RWPE1 (cell line): ENCODE measurements at regions not wholly inside any gene's neighbourhood (a gene's known extent, or its start where the extent isn't known, plus 50 kb on each side); places are given as distances from the start of the nearest gene placed in this dataset.

ENCODE experiments used
- CTCF ChIA-PET: fragments of 350-600 bp; sonication (Branson Sonifier 250); formaldehyde crosslinking; extraction: SDS; loops from one replicate; lab custom pipeline; 2021; lab: Yijun Ruan, JAX
- POLR2A ChIA-PET: fragments of 400-600 bp; formaldehyde crosslinking; extraction: SDS; loops from one replicate; lab custom pipeline; 2020; ENCODE audit warnings: antibody characterized with exemption; ENCODE audit not compliant: low non-redundant PET; lab: Yijun Ruan, JAX
- DNase-seq: peaks from one replicate; pipeline ENCODE4 v3.0.0; 2012; ENCODE audit warnings: low spot score
- H3K27ac ChIP-seq: fragments of 450-650 bp; 2 replicates; pipeline ENCODE4 v1.5.1; 2017
- CTCF ChIP-seq: fragments of 450-650 bp; conservative IDR thresholded peaks from 2 replicates; pipeline ENCODE4 v1.5.1; 2017; ENCODE audit warnings: low read depth, mild to moderate bottlenecking

DNA sequence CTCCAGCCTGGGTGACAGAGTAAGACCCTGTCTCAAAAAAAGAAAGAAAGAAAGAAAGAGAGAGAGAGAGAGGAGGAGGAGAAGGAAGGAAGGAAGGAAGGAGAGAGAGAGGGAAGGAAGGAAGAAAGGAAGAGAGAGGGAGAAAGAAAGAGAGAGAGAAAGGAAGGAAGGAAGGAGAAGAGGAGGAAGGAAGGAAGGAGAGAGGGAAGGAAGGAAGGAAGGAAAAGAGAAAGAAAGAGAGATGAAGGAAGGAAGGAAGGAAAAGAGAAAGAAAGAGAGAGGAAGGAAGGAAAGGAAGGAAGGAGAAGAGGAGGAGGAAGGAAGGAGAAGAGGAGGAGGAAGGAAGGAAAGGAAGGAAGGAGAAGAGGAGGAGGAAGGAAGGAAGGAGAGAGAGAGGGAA is 82.2 kb upstream of the ATP1B1 start:
- no peak overlapping the region for H3K27ac ChIP-seq
- CTCF ChIA-PET, result no interaction called here
- POLR2A ChIA-PET, result no interaction called here
- DNase-seq, result no peak
- no peak for TF ChIP-seq CTCF

- TF ChIP-seq CTCF, result no peak
- no peak overlapping the region for H3K27ac ChIP-seq
- POLR2A ChIA-PET, result no interaction called here
- CTCF ChIA-PET, result interaction anchor here (0.6 kb wide), 1 partner anchor 46 kb away, joined by 3 read pairs; no protein-coding TSS in a partner anchor
- DNase-seq, result no peak
Measured at GRCh38 chr1:169024800-169025271, 81.7 kb upstream of the ATP1B1 start.

- POLR2A ChIA-PET, result no interaction called here
- TF ChIP-seq CTCF, result no peak
- H3K27ac ChIP-seq, result no peak overlapping the region
- DNase-seq, result no peak
- CTCF ChIA-PET, result interaction anchor here (0.6 kb wide), 1 partner anchor 45 kb away, joined by 3 read pairs; no protein-coding TSS in a partner anchor
Measured at GRCh38 chr1:169025412-169025811, 81.1 kb upstream of the ATP1B1 start.

GRCh38 chr1:169027607-169028320 is 78.7 kb upstream of the ATP1B1 start:
- DNase-seq, result no peak
- no peak for TF ChIP-seq CTCF
- ChIA-PET POLR2A (no interaction called here), CTCF (no interaction called here)
- no peak overlapping the region for H3K27ac ChIP-seq

GRCh38 chr1:169031566-169032224 is 74.8 kb upstream of the ATP1B1 start:
- POLR2A ChIA-PET, result no interaction called here
- no peak for DNase-seq
- CTCF ChIA-PET, result no interaction called here
- TF ChIP-seq CTCF, result no peak
- H3K27ac ChIP-seq, result no peak overlapping the region

GRCh38 chr1:169041366-169041765 is 65.1 kb upstream of the ATP1B1 start:
- ChIA-PET CTCF (no interaction called here), POLR2A (no interaction called here)
- DNase-seq, result no peak
- TF ChIP-seq CTCF, result no peak
- H3K27ac ChIP-seq, result no peak overlapping the region
